K562 (cell line): ENCODE measurements at regions not wholly inside any gene's neighbourhood (a gene's known extent, or its start where the extent isn't known, plus 50 kb on each side); places are given as distances from the start of the nearest gene placed in this dataset.

Experiments used
- ATAC-seq: fragments of 200-7000 bp; cut with Tn5 transposase; 3 replicates; pipeline ENCODE4 v1.9.1; 2020; ENCODE audit warnings: moderate library complexity
- BruUV-seq: library from RNA; stranded (reverse); fragments of 400-500 nt; replicated peaks from 2 replicates; lab custom pipeline; 2021; lab: Mats Ljungman, UMichigan
- CTCF ChIA-PET: fragments of 300-600 bp; formaldehyde crosslinking; extraction: SDS; loops from one replicate; lab custom pipeline; 2021; ENCODE audit warnings: low intra/inter-chr PET ratio; lab: Yijun Ruan, JAX
- POLR2A ChIA-PET: fragments of 300-600, 350-650 bp; sonication (Branson Sonifier 250); formaldehyde crosslinking; extraction: SDS; loops from one replicate; lab custom pipeline; 2021; ENCODE audit warnings: antibody characterized with exemption, inconsistent platforms; lab: Yijun Ruan, JAX
- DNase-seq, 4 experiments: peaks; one replicate each; pipeline versions ENCODE4 v3.0.0 to v3.0.0-alpha.2; 2011 to 2018; ENCODE audit warnings: low spot score in 3 of 4, mixed read lengths in 3 of 4; ENCODE audit errors: extremely low read depth in 1 of 4
- FAIRE-seq: peaks from 2 replicates; lab custom pipeline; 2011; peaks lifted over from hg19 to GRCh38; lab: Jason Lieb, UNC
- H2AFZ ChIP-seq: 2 replicates; pipeline ENCODE4 v1.6.0; 2011; ENCODE audit warnings: low read depth, low read length, control low read depth, inconsistent platforms
- H3K27ac ChIP-seq: fragments of 200-600 bp; 3 replicates; pipeline ENCODE4 v1.8.0; 2011; ENCODE audit warnings: low read depth, mild to moderate bottlenecking, control low read depth, inconsistent platforms, low read length, moderate library complexity, mixed read lengths; ENCODE audit errors: extremely low read depth
- H3K27me3 ChIP-seq, 2 experiments: fragments of 300-600 bp in 1 of 2; 2 replicates in 1 of 2; 3 replicates in 1 of 2; pipeline versions ENCODE4 v1.6.0 to v1.8.0; 2011; ENCODE audit warnings: inconsistent platforms in 2 of 2, low read length in 2 of 2, mild to moderate bottlenecking in 1 of 2, mixed read lengths in 1 of 2, moderate library complexity in 1 of 2; ENCODE audit not compliant: control insufficient read depth in 2 of 2, insufficient read depth in 2 of 2
- H3K36me3 ChIP-seq: fragments of 300-600 bp; 3 replicates; pipeline ENCODE4 v1.8.0; 2011; ENCODE audit warnings: mild to moderate bottlenecking, low read length, inconsistent platforms; ENCODE audit not compliant: control insufficient read depth, insufficient read depth
- H3K4me1 ChIP-seq, 2 experiments: fragments of 200-600 bp in 1 of 2; replicated peaks in 1 of 2; 2 replicates in 1 of 2; 3 replicates in 1 of 2; pipeline versions ENCODE4 v1.5.1 to v1.8.0; 2011; ENCODE audit warnings: inconsistent platforms in 2 of 2, low read length in 2 of 2, mild to moderate bottlenecking in 1 of 2, mixed read lengths in 1 of 2, moderate library complexity in 1 of 2; ENCODE audit not compliant: control insufficient read depth in 2 of 2, insufficient read depth in 2 of 2
- H3K4me2 ChIP-seq: 2 replicates; pipeline ENCODE4 v1.6.1; 2011; ENCODE audit warnings: low read length, control low read depth, inconsistent platforms, mixed read lengths; ENCODE audit not compliant: insufficient read depth
- H3K4me3 ChIP-seq: fragments of 200-600 bp; sonication (generic), shearing (Covaris generic); 2 replicates; pipeline ENCODE4 v1.5.1; 2016; ENCODE audit warnings: control low read depth, inconsistent platforms
- H3K79me2 ChIP-seq: fragments of 200-600 bp; 3 replicates; pipeline ENCODE4 v1.8.0; 2011; ENCODE audit warnings: low read length, inconsistent platforms; ENCODE audit not compliant: control insufficient read depth, insufficient read depth
- H3K9ac ChIP-seq, 2 experiments: 2 replicates each; pipeline versions ENCODE4 v1.6.0 to v1.6.1; 2011; ENCODE audit warnings: low read depth in 2 of 2, low read length in 2 of 2, control low read depth in 1 of 2, inconsistent platforms in 1 of 2, mild to moderate bottlenecking in 1 of 2, mixed read lengths in 1 of 2; ENCODE audit not compliant: insufficient read depth in 1 of 2
- H3K9me1 ChIP-seq: one replicate; pipeline ENCODE4 v1.6.0; 2011; ENCODE audit warnings: inconsistent platforms, mild to moderate bottlenecking, low read length, moderate library complexity; ENCODE audit not compliant: control insufficient read depth, insufficient read depth
- H3K9me3 ChIP-seq: replicated peaks from 2 replicates; pipeline ENCODE4 v1.5.1; 2011; ENCODE audit warnings: low read depth, low read length, inconsistent platforms; ENCODE audit not compliant: control insufficient read depth, insufficient read depth
- H4K20me1 ChIP-seq: replicated peaks from 2 replicates; pipeline ENCODE4 v1.6.1; 2011; ENCODE audit warnings: low read length, inconsistent platforms, mixed read lengths; ENCODE audit not compliant: control insufficient read depth, insufficient read depth
- EGR1 ChIP-seq: fragments of 450-650 bp; conservative IDR thresholded peaks from 2 replicates; pipeline ENCODE4 v1.6.1; 2017; ENCODE audit warnings: mild to moderate bottlenecking
- NKRF ChIP-seq: fragments of 450-650 bp; IDR thresholded peaks from 2 replicates; pipeline ENCODE4 v1.6.1; 2016; ENCODE audit warnings: borderline replicate concordance
- RB1 ChIP-seq: fragments of 450-650 bp; IDR thresholded peaks from 2 replicates; pipeline ENCODE4 v1.6.1; 2017; ENCODE audit warnings: low read depth, mild to moderate bottlenecking
- SNRNP70 ChIP-seq: fragments of 200-400 bp; formaldehyde crosslinking; optimal IDR thresholded peaks from 2 replicates; pipeline ENCODE3; 2017; ENCODE audit warnings: low read depth, low read length
- SRSF3 ChIP-seq: fragments of 200-400 bp; formaldehyde crosslinking; IDR thresholded peaks from 2 replicates; pipeline ENCODE4 v1.6.1; 2016; ENCODE audit warnings: mild to moderate bottlenecking, low read length, moderate library complexity; ENCODE audit not compliant: insufficient read depth
- XRCC4 ChIP-seq: IDR thresholded peaks from one replicate; pipeline ENCODE4 v1.6.1; 2011; ENCODE audit not compliant: insufficient read depth, insufficient read length; ENCODE audit errors: extremely low read depth
- ZC3H4 ChIP-seq: sonication (generic); formaldehyde crosslinking; IDR thresholded peaks from 2 replicates; pipeline ENCODE4 v1.9.0; 2021; ENCODE audit warnings: missing genetic modification reagents, borderline replicate concordance
- ZFP1 ChIP-seq: fragments of 450-650 bp; formaldehyde crosslinking; IDR thresholded peaks from 2 replicates; pipeline ENCODE4 v1.4.0; 2020; ENCODE audit warnings: mild to moderate bottlenecking, mixed read lengths
- ZNF134 ChIP-seq: fragments of 250-450 bp; sonication (Bioruptor Pico); conservative IDR thresholded peaks from 2 replicates; pipeline ENCODE4 v1.4.0; 2020
- ZNF639 ChIP-seq, 2 experiments: fragments of 200-800 bp in 1 of 2; sonication (Bioruptor generic) in 1 of 2; sonication (generic) in 1 of 2; formaldehyde crosslinking in 1 of 2; IDR thresholded peaks in 1 of 2; conservative IDR thresholded peaks in 1 of 2; 2 replicates each; pipeline versions ENCODE4 v1.5.0 to v1.6.1; 2016 to 2020; ENCODE audit warnings: missing compliant biosample characterization in 1 of 2, missing genetic modification characterization in 1 of 2, missing genetic modification reagents in 1 of 2
- WGBS: fragments of 100-300 bp; shearing (Covaris generic); methylation state at CpG from one replicate; pipeline ENCODE4 v1.1.6; 2016; ENCODE audit warnings: low coverage, mixed read lengths; ENCODE audit not compliant: insufficient coverage; ENCODE audit errors: missing lambda C conversion rate; 5-methylcytosine and 5-hydroxymethylcytosine counted together
- in situ Hi-C: fragments of 300-500 bp; cut with MboI; formaldehyde crosslinking; loops from 4 replicates; pipeline ENCODE4 v1.15.0; 2018; ENCODE audit warnings: inconsistent platforms, mixed read lengths
- intact Hi-C: fragments of 100-400 bp; cut with micrococcal nuclease; formaldehyde crosslinking; loops from 2 replicates; pipeline ENCODE4 v1.14.2; 2022
- TF ChIP-seq, protein P1 (sequence below): sonication (generic); formaldehyde crosslinking; IDR thresholded peaks from 2 replicates; pipeline ENCODE4 v1.8.1; 2023; ENCODE audit warnings: missing genetic modification reagents, mild to moderate bottlenecking, borderline replicate concordance
- TF ChIP-seq, protein P2 (sequence below): fragments of 450-650 bp; IDR thresholded peaks from 2 replicates; pipeline ENCODE4 v1.6.1; 2017; ENCODE audit warnings: mild to moderate bottlenecking, moderate library complexity

GRCh38 chrX:94830717-94831116 lies 1156.7 kb downstream of the FAM133A start:
- no peak for TF ChIP-seq NKRF
- no peak for TF ChIP-seq RB1
- TF ChIP-seq ZNF639 (CRISPR knock-in tag; conservative IDR thresholded peaks at IDR 0.05 in 1 of 2, IDR thresholded peaks at IDR 0.05 in 1 of 2) = no peak
- no peak for TF ChIP-seq EGR1
- TF ChIP-seq XRCC4 = no peak
- TF ChIP-seq SRSF3 = no peak
- TF ChIP-seq, protein P1, sequence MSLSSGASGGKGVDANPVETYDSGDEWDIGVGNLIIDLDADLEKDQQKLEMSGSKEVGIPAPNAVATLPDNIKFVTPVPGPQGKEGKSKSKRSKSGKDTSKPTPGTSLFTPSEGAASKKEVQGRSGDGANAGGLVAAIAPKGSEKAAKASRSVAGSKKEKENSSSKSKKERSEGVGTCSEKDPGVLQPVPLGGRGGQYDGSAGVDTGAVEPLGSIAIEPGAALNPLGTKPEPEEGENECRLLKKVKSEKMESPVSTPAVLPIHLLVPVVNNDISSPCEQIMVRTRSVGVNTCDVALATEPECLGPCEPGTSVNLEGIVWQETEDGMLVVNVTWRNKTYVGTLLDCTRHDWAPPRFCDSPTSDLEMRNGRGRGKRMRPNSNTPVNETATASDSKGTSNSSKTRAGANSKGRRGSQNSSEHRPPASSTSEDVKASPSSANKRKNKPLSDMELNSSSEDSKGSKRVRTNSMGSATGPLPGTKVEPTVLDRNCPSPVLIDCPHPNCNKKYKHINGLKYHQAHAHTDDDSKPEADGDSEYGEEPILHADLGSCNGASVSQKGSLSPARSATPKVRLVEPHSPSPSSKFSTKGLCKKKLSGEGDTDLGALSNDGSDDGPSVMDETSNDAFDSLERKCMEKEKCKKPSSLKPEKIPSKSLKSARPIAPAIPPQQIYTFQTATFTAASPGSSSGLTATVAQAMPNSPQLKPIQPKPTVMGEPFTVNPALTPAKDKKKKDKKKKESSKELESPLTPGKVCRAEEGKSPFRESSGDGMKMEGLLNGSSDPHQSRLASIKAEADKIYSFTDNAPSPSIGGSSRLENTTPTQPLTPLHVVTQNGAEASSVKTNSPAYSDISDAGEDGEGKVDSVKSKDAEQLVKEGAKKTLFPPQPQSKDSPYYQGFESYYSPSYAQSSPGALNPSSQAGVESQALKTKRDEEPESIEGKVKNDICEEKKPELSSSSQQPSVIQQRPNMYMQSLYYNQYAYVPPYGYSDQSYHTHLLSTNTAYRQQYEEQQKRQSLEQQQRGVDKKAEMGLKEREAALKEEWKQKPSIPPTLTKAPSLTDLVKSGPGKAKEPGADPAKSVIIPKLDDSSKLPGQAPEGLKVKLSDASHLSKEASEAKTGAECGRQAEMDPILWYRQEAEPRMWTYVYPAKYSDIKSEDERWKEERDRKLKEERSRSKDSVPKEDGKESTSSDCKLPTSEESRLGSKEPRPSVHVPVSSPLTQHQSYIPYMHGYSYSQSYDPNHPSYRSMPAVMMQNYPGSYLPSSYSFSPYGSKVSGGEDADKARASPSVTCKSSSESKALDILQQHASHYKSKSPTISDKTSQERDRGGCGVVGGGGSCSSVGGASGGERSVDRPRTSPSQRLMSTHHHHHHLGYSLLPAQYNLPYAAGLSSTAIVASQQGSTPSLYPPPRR (CRISPR knock-in tag) = no peak
- no peak for TF ChIP-seq ZC3H4 (CRISPR knock-in tag)
- TF ChIP-seq, protein P2, sequence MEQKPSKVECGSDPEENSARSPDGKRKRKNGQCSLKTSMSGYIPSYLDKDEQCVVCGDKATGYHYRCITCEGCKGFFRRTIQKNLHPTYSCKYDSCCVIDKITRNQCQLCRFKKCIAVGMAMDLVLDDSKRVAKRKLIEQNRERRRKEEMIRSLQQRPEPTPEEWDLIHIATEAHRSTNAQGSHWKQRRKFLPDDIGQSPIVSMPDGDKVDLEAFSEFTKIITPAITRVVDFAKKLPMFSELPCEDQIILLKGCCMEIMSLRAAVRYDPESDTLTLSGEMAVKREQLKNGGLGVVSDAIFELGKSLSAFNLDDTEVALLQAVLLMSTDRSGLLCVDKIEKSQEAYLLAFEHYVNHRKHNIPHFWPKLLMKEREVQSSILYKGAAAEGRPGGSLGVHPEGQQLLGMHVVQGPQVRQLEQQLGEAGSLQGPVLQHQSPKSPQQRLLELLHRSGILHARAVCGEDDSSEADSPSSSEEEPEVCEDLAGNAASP = no peak
- no peak for TF ChIP-seq ZFP1 (CRISPR knock-in tag)
- no peak for TF ChIP-seq SNRNP70
- no peak for TF ChIP-seq ZNF134 (CRISPR knock-in tag)
- ChIA-PET CTCF (no interaction called here), POLR2A (no interaction called here)
- in situ Hi-C loops (no loop called here), intact Hi-C loops (no loop called here)
- Histone ChIP-seq H4K20me1 (no peaks in the 10 kb centered on the region), H3K4me1 (no peaks in the 10 kb centered on the region), H3K9ac (no peak overlapping the region), H3K79me2 (no peaks in the 10 kb centered on the region), H3K9me1 (no peaks in the 10 kb centered on the region), H3K36me3 (no peaks in the 10 kb centered on the region), H3K9me3 (no peaks in the 10 kb centered on the region), H3K4me3 (no peak overlapping the region), H3K27ac (no peak overlapping the region), H3K27me3 (no peaks in the 10 kb centered on the region), H2AFZ (no peak overlapping the region), H3K4me2 (no peak overlapping the region)
- FAIRE-seq (no peak), DNase-seq (no peak), ATAC-seq (no peak)
- 0% methylated on average over 2 of the region's 2 CpGs for WGBS
- no TSS peak for BruUV-seq
